ENCODE measurements at regions not wholly inside any gene's neighbourhood (a gene's known extent, or its start where the extent isn't known, plus 50 kb on each side); places are given as distances from the start of the nearest gene placed in this dataset.

DNA sequence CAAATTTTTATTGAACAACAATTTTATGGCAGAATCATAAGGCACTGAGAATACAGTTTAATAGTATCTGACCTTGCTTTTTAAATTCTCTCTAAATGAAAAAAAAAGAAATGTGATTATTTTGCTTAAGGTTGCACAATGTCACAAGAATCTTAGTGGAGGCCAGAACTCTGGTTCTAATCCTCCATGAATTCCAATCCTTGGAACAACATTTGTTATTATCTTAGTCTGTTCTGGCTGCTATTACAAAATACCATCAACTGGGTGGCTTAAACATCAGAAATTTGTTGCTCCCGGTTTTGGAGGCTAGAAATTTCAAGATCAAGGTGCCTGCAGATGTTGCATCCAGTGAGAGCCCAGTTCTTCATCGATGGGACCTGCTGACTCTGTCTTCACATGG, 158.2 kb upstream of the POM121L12 start:
- no peak for DNase-seq

DNA sequence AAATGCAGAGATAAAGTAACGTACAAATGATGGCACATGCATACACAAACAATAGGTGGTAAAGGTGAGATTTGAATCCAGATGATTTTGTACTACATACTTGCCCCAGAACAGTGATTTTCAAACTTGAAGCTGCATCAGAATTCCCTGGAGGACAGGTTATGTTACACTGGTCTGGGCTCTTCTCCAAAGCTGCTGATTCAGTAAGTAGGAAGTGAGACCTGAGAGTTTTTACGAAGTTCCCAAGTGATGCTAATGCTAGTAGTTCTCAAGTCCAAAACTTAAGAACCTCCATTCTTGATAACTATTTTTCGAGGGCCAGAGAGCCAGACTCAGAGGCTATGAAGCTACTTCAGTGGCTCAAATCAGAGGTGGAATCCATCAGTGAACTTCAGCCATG, 159.0 kb upstream of the POM121L12 start:
- DNase-seq: no peak

DNA sequence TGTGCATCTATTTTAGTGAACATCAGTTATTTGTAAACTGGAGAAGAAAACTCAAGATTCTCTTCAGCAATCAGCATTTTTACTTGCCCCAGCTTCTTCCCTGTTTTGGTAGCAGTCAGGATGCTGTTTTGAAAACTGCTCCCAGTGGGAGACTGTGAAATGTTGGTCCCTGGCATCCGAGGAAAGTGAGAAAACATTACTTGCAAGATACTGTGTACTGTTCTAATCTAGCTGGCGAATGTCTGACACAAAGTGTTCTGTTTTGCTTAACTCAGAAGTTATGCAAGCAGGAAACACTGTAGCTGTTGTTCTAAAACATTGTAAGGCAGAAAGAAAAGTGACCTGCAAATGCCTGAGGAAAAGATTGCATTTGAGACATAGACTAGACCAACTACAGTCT, 171.8 kb upstream of the POM121L12 start:
- DNase-seq: no peak

DNA sequence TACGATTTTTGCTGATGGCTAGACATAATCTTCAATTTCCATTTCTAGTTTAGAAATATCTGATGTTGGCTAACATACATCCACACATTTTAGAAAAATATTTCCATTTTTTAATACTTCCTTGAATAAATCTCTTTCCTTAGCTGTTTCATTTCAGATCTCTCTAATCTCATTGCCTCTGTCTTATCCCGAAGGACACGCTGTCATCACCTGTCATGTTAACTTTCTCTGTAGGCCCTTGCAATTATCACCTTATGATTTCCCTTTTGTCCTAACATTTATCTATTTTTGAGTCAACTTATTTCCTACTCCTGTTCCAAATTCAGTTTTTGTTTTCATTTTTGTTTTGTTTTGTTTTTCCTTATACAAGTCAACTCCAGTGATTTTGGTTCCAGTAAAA, 173.1 kb upstream of the POM121L12 start:
- DNase-seq: no peak

DNA sequence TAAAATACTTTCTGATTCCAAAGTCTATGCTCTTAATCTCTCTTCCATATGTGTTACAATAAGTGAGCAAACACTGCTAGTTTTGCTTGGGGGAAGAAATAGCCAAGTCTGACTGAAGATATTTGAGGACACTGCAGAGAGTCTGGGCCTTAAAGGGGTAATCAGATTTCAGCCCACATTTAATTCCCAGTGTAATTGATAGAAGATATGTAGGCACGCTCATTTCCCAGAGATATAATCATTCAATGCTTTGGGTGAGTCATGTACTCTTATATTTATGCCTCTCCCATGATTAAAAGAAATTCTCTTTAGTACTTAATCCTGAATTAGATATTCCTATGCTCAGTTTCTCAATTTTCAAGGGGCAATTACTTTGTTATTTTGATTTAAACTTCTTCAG, 178.1 kb upstream of the POM121L12 start:
- DNase-seq: no peak

DNA sequence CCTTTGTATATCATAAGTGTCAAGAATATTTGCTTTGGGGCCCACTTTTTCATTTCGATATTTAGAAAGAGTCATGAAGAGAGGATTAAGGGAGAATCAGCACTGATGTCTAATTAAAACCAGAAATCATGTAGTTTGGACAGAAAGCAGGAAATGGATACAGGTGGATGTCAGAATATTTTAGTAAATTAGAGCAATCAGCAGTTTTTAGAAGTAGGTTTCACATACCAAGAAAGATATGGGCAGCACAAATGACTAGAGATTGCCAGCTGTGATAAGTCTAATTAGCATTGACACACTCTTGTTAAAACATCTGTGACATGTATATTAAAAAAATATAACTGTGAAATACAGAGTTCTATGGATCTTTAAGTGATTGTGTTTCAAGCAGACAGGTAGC, 180.8 kb upstream of the POM121L12 start:
- no peak for DNase-seq

DNA sequence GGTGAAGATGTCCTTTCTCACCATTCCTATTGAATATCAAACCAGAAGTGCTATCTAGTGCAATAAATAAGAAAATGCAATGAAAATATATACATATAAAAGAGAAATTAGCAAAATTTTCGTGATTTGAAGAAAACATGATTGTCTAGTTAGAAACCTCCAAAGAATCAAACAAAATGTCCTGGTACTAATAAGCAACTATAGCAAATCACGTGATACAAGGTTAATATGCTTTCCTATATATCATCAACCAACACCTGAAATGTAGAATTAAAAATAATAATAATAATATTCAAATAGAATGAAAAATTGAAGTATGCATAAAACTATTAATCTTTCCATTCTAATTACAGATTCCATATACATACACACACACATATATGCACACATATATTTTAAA, 183.9 kb upstream of the POM121L12 start:
- no peak for DNase-seq

DNA sequence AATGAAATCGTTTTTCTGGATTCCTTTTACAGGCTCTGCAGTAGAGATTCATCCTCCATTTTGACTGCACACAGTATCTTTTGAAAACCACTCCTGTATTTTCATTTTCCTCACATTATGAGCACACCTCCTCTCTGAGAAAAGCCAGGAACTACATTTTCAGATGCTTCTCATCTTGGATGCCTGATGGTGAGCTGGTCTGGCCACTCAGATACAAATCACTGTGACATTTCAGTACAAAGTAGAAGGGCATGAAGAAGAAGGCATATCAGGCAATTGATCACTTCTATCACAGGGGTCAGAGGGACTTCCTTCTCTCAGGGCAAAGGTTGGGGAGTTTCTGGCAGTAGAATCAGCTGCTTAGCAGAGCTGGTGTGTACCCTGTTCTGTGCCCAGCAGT, 192.0 kb upstream of the POM121L12 start:
- DNase-seq: no peak

DNA sequence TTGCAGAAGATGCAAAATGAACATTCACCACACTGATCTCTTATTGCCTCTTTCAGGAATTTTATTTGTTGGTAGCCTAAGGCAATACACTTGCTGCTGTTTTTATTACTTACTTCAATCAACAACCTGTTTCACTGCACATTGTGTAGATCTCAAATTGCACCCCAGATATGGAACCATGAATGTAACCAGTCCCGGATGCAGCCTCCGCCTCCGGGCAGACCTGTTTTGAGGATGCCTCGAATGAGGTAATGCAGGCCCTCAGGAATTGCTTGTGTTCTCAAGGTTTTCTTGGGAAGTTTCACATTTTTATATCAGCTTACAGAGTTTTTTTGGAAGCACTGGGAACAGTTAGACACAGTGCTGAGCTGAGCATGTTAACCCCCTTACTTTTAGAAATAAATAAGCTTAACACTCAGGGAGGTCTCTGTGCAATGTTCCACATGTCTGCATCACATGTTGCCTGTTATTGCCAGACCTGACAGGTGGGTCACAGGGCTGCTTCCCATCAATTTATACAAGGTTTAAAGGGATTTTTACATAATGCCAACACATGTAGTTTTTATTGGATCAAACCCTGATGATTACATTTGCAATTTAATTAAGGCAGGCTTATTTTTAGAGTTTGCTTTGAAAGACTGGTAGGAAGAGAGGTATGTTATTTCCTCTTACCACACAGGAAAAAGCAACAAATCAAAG, 193.1 kb upstream of the POM121L12 start:
- DNase-seq: no peak

DNA sequence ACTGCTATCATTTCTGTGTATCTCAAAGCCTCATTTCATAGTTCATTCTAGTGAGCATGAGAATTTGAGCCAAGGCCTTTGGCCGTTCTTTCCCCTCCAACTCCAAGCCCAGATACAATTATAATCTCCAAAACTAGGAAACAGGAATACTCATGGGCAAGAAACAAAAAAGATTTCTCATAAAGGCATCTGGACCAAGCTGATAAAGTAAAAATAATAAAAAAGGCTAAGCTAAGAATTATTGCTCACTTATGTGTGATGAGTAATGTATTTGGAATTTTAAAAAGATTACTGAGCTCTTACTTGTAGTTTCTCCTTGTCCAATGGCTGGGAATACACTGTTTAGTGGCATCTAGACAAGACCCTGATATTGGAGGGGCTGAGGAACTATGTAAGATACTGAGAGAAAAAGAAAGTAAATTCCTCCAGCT, 196.4 kb upstream of the POM121L12 start:
- no peak for DNase-seq

DNA sequence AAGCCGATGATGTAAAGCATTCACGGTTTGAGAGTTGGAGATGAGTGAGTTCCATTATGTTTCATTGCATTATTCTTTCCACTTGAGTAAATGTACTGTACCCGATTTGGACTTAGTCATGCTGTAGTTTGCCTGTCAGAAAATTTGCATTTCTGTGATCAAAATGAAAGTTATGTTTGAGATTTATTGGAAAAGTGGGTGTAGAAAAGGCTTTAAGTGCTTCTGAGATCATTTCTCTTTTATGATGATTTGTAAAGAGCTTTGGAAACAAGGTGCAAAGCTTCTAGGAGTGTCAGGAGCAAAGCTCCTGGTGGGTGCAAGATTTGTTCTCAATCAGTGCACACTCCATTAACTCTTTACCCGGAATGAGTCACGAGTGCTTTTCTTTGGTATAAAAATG, 204.1 kb upstream of the POM121L12 start:
- no peak for DNase-seq

DNA sequence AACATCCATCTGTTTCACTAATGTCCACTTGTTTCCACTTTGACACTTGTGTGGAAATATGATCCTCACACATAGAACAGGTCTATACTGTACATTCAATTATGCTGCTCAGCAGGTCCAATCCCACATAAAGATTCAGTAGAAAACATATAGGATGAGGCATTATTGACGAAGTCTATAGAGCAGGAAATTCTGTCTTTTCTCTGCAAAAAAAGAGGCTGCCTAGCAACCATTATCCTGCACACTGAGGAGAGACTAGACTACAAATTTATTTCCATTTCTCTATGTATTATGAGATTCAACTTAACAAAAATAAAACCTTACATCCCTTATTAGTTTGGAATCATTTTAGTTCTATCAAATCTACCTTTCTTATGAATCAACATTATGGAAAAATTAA, 204.6 kb upstream of the POM121L12 start:
- no peak for DNase-seq

DNA sequence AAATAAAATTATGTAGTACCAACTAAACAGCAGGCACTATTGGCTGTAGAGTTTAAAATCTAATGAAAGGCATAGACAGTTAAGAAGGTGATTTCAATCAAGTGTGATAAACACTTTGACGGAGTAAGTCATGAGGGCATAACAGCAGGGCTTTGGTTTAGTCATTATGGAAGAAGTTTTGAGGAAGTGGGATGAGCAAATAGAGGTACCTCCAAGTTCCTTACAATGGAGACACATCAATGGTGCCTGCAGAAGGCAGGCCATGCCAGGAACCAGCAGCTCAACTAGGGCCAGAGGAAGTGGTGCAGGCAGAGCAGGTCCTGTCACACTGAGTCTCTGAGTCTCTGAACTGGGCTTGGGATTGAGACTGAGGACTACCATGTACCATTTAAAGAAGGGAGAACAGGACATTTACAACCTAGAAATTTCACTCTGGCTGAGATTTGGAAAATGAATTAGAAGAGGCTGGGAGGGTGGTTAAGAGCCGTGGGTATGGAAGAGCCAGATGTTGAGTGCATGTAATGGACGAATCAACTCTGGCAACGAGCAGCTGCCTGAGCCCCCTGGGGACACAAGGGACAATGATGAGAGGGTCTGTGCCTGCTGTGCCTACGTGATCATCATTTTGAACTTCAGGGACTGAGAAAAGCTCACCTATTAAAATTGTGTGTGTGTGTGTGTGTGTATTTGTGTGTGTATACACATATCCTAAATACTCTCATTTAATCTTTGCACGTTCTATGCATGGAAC, 208.7 kb upstream of the POM121L12 start:
- no peak for DNase-seq

DNA sequence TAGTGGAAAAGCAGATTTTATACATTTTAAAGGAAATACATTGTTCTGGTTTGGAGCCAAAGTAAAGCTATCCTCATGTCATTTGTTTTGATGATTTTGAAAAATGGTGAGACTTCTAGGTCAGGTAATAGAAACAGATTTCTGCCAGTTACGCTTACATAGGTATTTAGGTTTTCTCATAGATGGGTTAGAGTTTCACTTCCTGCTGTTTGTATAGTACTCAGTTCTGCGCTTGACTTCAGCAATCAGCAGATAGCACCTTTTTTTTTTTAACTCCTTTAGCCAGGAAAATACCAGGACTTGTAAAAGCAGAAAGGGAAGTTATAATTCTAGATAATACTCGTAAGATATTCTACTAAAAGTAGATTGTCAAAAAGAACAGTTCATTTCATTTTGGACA, 209.8 kb upstream of the POM121L12 start:
- no peak for DNase-seq

DNA sequence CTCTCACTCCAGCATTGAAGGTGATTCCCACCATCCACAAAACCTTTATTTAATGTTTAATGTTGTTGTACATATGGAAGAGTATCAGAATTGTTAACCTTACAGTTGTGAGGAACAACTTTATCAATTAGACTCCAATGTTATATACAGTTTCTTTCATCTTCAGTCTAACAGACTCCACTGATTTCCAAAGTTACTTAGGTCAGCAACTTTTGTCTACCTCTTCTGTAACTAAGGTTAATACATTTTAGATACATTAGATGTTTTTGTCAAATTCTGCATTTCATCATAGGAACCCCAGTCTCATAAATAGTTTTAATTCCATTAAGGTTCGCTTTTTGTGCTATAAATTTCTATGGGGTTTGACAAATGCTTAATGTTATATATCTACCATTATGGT, 223.9 kb upstream of the POM121L12 start:
- DNase-seq: no peak

DNA sequence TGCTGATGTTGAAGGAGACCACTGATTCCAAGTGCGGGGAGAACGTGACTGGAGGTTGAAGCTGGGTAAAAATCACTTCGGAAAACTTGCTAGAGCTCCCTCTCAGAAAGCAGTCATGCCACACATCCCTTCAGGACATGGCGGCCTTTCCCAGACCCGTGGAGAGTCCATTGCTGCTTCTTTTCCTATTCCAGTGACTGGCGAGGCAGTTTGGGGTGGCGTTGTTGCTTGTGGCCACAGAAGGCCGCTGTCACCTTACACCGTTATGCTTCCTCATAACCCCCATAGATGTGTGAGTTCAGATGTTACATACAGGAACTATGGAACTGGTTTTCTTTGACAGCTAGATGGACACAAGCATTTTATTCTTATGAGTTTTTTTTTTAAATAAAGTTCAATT, 235.6 kb upstream of the POM121L12 start:
- no peak for DNase-seq

DNA sequence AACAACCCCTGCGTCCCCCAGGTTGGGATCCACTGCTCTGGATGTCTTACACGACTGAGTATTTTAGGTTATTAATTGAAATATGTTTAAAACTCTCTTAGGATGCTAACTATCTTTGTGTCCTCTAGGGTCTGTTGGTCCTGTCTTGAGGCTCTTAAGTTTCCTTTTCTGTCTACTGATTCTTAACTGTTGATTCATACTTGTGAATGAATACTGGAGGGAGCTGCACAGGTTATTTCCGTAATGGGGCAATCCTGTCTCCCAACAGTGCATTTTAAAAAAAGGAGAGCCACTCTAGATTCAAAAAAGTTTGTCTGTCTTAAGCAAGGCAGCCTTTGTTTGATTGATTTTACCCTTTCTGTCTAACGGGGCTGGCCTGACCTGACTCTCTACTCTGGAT, 237.6 kb upstream of the POM121L12 start:
- DNase-seq: no peak

DNA sequence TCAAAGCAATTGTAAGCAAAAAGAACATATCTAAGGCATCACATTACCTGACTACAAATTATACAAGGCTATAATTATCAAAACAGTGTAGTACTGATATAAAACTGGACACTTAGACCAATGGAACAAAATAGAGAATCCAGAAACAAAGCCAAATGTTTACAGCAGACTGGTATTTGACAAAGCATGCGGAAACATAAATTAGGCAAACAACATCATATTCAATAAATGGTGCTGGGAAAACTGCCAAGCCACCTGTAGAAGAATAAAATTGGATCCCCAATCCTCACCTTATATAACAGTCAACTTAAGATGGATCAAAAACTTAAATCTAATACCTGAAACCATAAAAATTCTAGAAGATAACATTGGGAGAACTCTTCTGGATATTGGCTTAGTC, 240.8 kb upstream of the POM121L12 start:
- no peak for DNase-seq

DNA sequence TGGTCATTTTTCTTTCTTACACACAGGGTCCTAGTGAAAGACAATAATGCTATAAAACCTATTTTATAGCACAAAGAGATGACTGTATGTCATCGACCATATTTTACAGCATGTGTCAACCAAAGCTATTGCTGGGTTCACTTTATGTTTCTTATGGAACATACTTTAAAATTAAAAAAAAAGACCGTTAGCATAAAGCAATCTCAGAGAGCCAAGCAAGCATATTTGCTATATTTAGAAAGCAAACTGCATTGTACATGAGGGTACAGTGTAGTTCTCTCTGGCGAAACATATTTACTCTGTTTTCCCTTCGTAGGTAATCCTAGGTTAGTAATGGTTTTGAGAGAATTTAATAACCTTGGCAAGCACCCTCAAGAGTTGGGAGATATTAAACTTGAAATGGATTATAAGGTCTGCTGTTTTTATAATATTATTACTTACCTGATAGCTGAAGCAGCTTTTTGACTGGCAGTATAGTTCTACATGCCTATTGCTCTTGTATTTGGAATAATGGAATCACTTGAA, 244.2 kb upstream of the POM121L12 start:
- no peak for DNase-seq

DNA sequence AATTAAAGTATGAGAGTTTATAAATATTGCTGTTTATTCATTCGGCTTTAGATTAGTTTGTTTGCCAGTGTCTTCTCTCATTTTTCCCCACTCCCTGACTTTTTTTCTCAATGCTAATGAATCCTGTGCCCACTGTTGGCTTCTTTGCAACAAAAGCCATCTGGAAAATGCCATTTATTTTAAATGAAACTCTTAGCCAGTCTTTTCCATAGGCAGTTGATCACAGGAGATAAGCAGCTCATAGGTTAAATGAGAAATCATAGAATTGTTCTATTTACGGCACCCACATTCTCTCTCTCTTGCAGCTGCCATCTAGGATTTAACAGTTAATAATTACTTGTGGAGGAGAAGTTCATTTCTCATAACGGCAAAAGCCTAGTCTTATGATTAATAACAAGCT, 249.3 kb upstream of the POM121L12 start:
- no peak for DNase-seq

DNA sequence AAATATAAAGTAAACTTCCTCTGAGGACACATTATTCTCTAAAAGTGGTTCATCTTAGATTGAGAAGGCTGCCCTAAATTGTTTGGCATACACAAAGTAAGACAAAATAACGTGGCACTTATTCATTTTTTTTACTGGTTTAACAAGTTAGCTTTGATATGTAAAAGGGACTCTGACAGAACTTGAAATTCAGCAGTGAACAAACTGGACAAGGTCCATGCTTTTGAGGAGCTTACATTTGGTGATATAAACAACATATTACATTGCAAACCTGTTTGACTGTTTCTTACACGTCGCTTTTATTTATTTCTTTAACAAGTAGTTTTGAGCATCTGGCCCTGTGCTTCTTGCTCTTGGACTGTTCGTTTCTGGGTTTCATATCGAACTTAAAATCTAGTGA, 253.1 kb upstream of the POM121L12 start:
- no peak for DNase-seq

DNA sequence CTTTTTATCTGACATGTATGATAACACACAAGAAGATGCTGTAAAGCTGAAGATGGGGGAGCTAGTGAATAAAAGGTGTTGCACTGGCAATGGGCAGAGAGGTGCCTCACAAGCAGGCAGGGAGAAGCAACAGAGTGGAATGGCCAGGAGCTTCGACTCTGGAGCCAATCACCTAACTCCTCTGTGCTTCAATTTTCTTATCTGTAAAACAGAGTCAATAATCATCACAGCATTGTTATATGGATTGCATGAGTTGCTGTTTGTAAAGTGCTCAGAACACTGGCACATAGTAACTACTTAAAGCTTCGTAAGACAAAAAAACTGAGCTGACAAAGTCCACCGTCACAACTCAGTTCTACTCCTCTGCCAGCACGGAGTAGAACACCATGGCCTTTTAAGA, 254.2 kb upstream of the POM121L12 start:
- DNase-seq: no peak

DNA sequence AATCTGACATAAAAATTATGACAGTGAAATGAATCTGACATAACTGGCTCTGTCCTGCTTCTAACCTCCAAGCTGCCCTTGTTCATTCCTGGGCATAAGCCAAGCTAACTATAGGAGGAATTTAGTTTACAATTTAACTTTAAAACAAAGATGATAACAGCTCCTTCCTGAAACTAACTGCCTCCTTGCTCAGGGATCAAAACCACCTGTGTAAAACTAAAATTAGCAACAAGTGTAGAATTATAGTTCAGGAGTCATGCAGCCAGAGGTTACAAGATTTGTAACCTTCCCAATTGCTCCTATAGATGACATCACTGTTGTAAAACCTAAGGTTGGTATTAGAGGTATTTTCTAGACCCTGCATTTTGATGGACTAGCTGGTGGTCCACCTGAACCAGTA, 256.4 kb upstream of the POM121L12 start:
- DNase-seq: no peak

DNA sequence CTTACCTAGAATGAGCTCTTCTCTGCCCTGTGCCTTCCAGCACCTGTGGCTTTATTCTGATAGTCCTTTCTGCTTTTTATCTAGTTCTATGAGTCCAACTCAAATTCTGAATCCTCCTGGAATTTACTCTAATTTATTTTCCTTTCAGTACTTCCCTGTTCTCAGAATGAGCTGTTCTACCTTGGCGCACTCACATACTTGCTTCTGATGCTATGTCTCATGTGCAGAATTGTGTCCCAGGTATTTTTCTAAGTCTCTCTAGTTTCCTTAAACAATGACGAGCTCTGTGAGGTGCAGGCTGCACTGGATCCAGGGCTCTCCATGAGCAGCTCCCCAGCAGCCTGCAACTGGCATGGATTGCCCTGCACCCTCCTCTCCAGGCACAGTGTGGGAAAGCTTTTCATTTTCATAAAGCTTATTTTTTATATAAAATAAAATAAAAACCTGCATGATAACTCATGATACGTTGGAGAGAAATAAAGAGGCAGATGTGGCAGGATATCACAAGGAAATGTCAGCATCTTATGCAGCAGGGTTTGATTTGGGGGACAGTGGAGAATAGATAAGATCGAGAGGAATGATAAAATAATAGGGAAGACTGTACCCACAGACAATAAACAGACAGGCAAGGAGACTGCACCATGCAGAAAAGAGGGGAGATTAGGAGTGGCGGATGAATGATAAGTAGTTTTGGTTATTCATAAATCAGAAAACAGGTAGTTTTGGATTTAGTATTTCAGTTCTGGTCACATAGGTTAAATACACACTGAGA, 258.2 kb upstream of the POM121L12 start:
- no peak for DNase-seq
